Ishikawa (cell line): ENCODE measurements at regions not wholly inside any gene's neighbourhood (a gene's known extent, or its start where the extent isn't known, plus 50 kb on each side); places are given as distances from the start of the nearest gene placed in this dataset.

Experiments used
- EGR1 ChIP-seq: IDR thresholded peaks from 2 replicates; pipeline ENCODE4 v1.6.1; 2012
- RAD21 ChIP-seq: IDR thresholded peaks from 2 replicates; pipeline ENCODE4 v1.6.1; 2012; ENCODE audit warnings: low read depth

GRCh38 chr10:7501157-7501556 is 90.3 kb upstream of the SFMBT2 start:
- TF ChIP-seq RAD21 (no peak), EGR1 (no peak)
